K562 (cell line): ENCODE measurements at regions not wholly inside any gene's neighbourhood (a gene's known extent, or its start where the extent isn't known, plus 50 kb on each side); places are given as distances from the start of the nearest gene placed in this dataset.

Experiments used
- ATAC-seq: fragments of 200-7000 bp; cut with Tn5 transposase; 3 replicates; pipeline ENCODE4 v1.9.1; 2020; ENCODE audit warnings: moderate library complexity
- BruUV-seq: library from RNA; stranded (reverse); fragments of 400-500 nt; replicated peaks from 2 replicates; lab custom pipeline; 2021; lab: Mats Ljungman, UMichigan
- CTCF ChIA-PET: fragments of 300-600 bp; formaldehyde crosslinking; extraction: SDS; loops from one replicate; lab custom pipeline; 2021; ENCODE audit warnings: low intra/inter-chr PET ratio; lab: Yijun Ruan, JAX
- POLR2A ChIA-PET: fragments of 300-600, 350-650 bp; sonication (Branson Sonifier 250); formaldehyde crosslinking; extraction: SDS; loops from one replicate; lab custom pipeline; 2021; ENCODE audit warnings: antibody characterized with exemption, inconsistent platforms; lab: Yijun Ruan, JAX
- DNase-seq, 4 experiments: peaks; one replicate each; pipeline versions ENCODE4 v3.0.0 to v3.0.0-alpha.2; 2011 to 2018; ENCODE audit warnings: low spot score in 3 of 4, mixed read lengths in 3 of 4; ENCODE audit errors: extremely low read depth in 1 of 4
- FAIRE-seq: peaks from 2 replicates; lab custom pipeline; 2011; peaks lifted over from hg19 to GRCh38; lab: Jason Lieb, UNC
- H2AFZ ChIP-seq: 2 replicates; pipeline ENCODE4 v1.6.0; 2011; ENCODE audit warnings: low read depth, low read length, control low read depth, inconsistent platforms
- H3K27ac ChIP-seq: fragments of 200-600 bp; 3 replicates; pipeline ENCODE4 v1.8.0; 2011; ENCODE audit warnings: low read depth, mild to moderate bottlenecking, control low read depth, inconsistent platforms, low read length, moderate library complexity, mixed read lengths; ENCODE audit errors: extremely low read depth
- H3K27me3 ChIP-seq, 2 experiments: fragments of 300-600 bp in 1 of 2; 2 replicates in 1 of 2; 3 replicates in 1 of 2; pipeline versions ENCODE4 v1.6.0 to v1.8.0; 2011; ENCODE audit warnings: inconsistent platforms in 2 of 2, low read length in 2 of 2, mild to moderate bottlenecking in 1 of 2, mixed read lengths in 1 of 2, moderate library complexity in 1 of 2; ENCODE audit not compliant: control insufficient read depth in 2 of 2, insufficient read depth in 2 of 2
- H3K36me3 ChIP-seq: fragments of 300-600 bp; 3 replicates; pipeline ENCODE4 v1.8.0; 2011; ENCODE audit warnings: mild to moderate bottlenecking, low read length, inconsistent platforms; ENCODE audit not compliant: control insufficient read depth, insufficient read depth
- H3K4me1 ChIP-seq, 2 experiments: fragments of 200-600 bp in 1 of 2; replicated peaks in 1 of 2; 2 replicates in 1 of 2; 3 replicates in 1 of 2; pipeline versions ENCODE4 v1.5.1 to v1.8.0; 2011; ENCODE audit warnings: inconsistent platforms in 2 of 2, low read length in 2 of 2, mild to moderate bottlenecking in 1 of 2, mixed read lengths in 1 of 2, moderate library complexity in 1 of 2; ENCODE audit not compliant: control insufficient read depth in 2 of 2, insufficient read depth in 2 of 2
- H3K4me2 ChIP-seq: 2 replicates; pipeline ENCODE4 v1.6.1; 2011; ENCODE audit warnings: low read length, control low read depth, inconsistent platforms, mixed read lengths; ENCODE audit not compliant: insufficient read depth
- H3K4me3 ChIP-seq: fragments of 200-600 bp; sonication (generic), shearing (Covaris generic); 2 replicates; pipeline ENCODE4 v1.5.1; 2016; ENCODE audit warnings: control low read depth, inconsistent platforms
- H3K79me2 ChIP-seq: fragments of 200-600 bp; 3 replicates; pipeline ENCODE4 v1.8.0; 2011; ENCODE audit warnings: low read length, inconsistent platforms; ENCODE audit not compliant: control insufficient read depth, insufficient read depth
- H3K9ac ChIP-seq, 2 experiments: 2 replicates each; pipeline versions ENCODE4 v1.6.0 to v1.6.1; 2011; ENCODE audit warnings: low read depth in 2 of 2, low read length in 2 of 2, control low read depth in 1 of 2, inconsistent platforms in 1 of 2, mild to moderate bottlenecking in 1 of 2, mixed read lengths in 1 of 2; ENCODE audit not compliant: insufficient read depth in 1 of 2
- H3K9me1 ChIP-seq: one replicate; pipeline ENCODE4 v1.6.0; 2011; ENCODE audit warnings: inconsistent platforms, mild to moderate bottlenecking, low read length, moderate library complexity; ENCODE audit not compliant: control insufficient read depth, insufficient read depth
- H3K9me3 ChIP-seq: replicated peaks from 2 replicates; pipeline ENCODE4 v1.5.1; 2011; ENCODE audit warnings: low read depth, low read length, inconsistent platforms; ENCODE audit not compliant: control insufficient read depth, insufficient read depth
- H4K20me1 ChIP-seq: replicated peaks from 2 replicates; pipeline ENCODE4 v1.6.1; 2011; ENCODE audit warnings: low read length, inconsistent platforms, mixed read lengths; ENCODE audit not compliant: control insufficient read depth, insufficient read depth
- FUS ChIP-seq: fragments of 200-400 bp; formaldehyde crosslinking; optimal IDR thresholded peaks from 2 replicates; pipeline ENCODE3; 2017; ENCODE audit warnings: low read depth, low read length
- ID3 ChIP-seq, 2 experiments: fragments of 250-450 bp in 1 of 2; fragments of 450-650 bp in 1 of 2; sonication (Bioruptor Pico) in 1 of 2; IDR thresholded peaks; 2 replicates each; pipeline versions ENCODE4 v1.6.1 to v1.8.0; 2016 to 2021; ENCODE audit warnings: mild to moderate bottlenecking in 2 of 2, moderate library complexity in 2 of 2, missing compliant biosample characterization in 1 of 2, missing genetic modification characterization in 1 of 2
- LCOR ChIP-seq: sonication (generic); formaldehyde crosslinking; IDR thresholded peaks from 2 replicates; pipeline ENCODE4 v1.8.0; 2022; ENCODE audit warnings: mild to moderate bottlenecking, missing genetic modification reagents
- MAFK ChIP-seq: IDR thresholded peaks from 2 replicates; pipeline ENCODE4 v1.6.1; 2011; ENCODE audit warnings: low read length, improper control_type of control experiment
- PRDM10 ChIP-seq: fragments of 450-650 bp; IDR thresholded peaks from 2 replicates; pipeline ENCODE4 v1.6.1; 2018; ENCODE audit not compliant: partially characterized antibody
- PTBP1 ChIP-seq: fragments of 200-400 bp; formaldehyde crosslinking; IDR thresholded peaks from 2 replicates; pipeline ENCODE4 v1.6.1; 2017; ENCODE audit warnings: low read depth, low read length
- SIX5 ChIP-seq, 2 experiments: IDR thresholded peaks; 2 replicates each; pipeline ENCODE4 v1.6.1; 2011; ENCODE audit warnings: low read length in 2 of 2, borderline replicate concordance in 1 of 2, low read depth in 1 of 2, mild to moderate bottlenecking in 1 of 2, moderate library complexity in 1 of 2; ENCODE audit not compliant: insufficient read depth in 1 of 2
- TAF7 ChIP-seq: fragments of 450-650 bp; IDR thresholded peaks from 2 replicates; pipeline ENCODE4 v1.6.1; 2016; ENCODE audit warnings: missing genetic modification characterization, missing compliant biosample characterization
- ZKSCAN8 ChIP-seq: fragments of 200-800 bp; sonication (Bioruptor generic); IDR thresholded peaks from 2 replicates; pipeline ENCODE4 v1.6.1; 2016; ENCODE audit warnings: missing genetic modification characterization, missing compliant biosample characterization
- ZNF347 ChIP-seq: fragments of 450-650 bp; formaldehyde crosslinking; IDR thresholded peaks from 2 replicates; pipeline ENCODE4 v1.4.0; 2020; ENCODE audit warnings: low read depth, mild to moderate bottlenecking, moderate library complexity
- ZNF644 ChIP-seq: fragments of 200-800 bp; sonication (Bioruptor generic); IDR thresholded peaks from 2 replicates; pipeline ENCODE4 v1.6.1; 2016; ENCODE audit warnings: low read depth, missing genetic modification characterization, missing compliant biosample characterization
- WGBS: fragments of 100-300 bp; shearing (Covaris generic); methylation state at CpG from one replicate; pipeline ENCODE4 v1.1.6; 2016; ENCODE audit warnings: low coverage, mixed read lengths; ENCODE audit not compliant: insufficient coverage; ENCODE audit errors: missing lambda C conversion rate; 5-methylcytosine and 5-hydroxymethylcytosine counted together
- in situ Hi-C: fragments of 300-500 bp; cut with MboI; formaldehyde crosslinking; loops from 4 replicates; pipeline ENCODE4 v1.15.0; 2018; ENCODE audit warnings: inconsistent platforms, mixed read lengths
- intact Hi-C: fragments of 100-400 bp; cut with micrococcal nuclease; formaldehyde crosslinking; loops from 2 replicates; pipeline ENCODE4 v1.14.2; 2022

- ChIA-PET CTCF (no interaction called here), POLR2A (no interaction called here)
- Histone ChIP-seq H3K27me3 (no peaks in the 10 kb centered on the region), H4K20me1 (no peaks in the 10 kb centered on the region), H3K4me1 (no peaks in the 10 kb centered on the region), H3K27ac (no peak overlapping the region), H3K79me2 (no peaks in the 10 kb centered on the region), H3K4me2 (no peak overlapping the region), H3K9me1 (no peaks in the 10 kb centered on the region), H3K4me3 (no peak overlapping the region), H3K9ac (no peak overlapping the region), H2AFZ (no peak overlapping the region), H3K9me3 (no peaks in the 10 kb centered on the region), H3K36me3 (no peaks in the 10 kb centered on the region)
- no TSS peak for BruUV-seq
- DNase-seq (no peak), FAIRE-seq (no peak), ATAC-seq (no peak)
- in situ Hi-C loops = no loop called here
- TF ChIP-seq ZKSCAN8 (CRISPR knock-in tag) = no peak
- no peak for TF ChIP-seq ZNF347
- TF ChIP-seq PRDM10 = no peak
- TF ChIP-seq LCOR (CRISPR knock-in tag) = no peak
- TF ChIP-seq ZNF644 (tag) = no peak
- no peak for TF ChIP-seq SIX5 (IDR thresholded peaks at IDR 0.05; ENCODE audit: borderline replicate concordance in 1 of 2, insufficient read depth in 1 of 2, low read depth in 1 of 2, low read length in 2 of 2)
- no peak for TF ChIP-seq PTBP1
- no peak for TF ChIP-seq ID3 (CRISPR knock-in tag; IDR thresholded peaks at IDR 0.05)
- no peak for TF ChIP-seq ID3 (tag; IDR thresholded peaks at IDR 0.05)
- TF ChIP-seq FUS = no peak
- no peak for TF ChIP-seq TAF7
- TF ChIP-seq MAFK = no peak
- intact Hi-C loops = no loop called here
- 0% methylated on average over 4 of the region's 4 CpGs for WGBS
Measured at GRCh38 chr20:16678779-16679178, 51.0 kb upstream of the SNRPB2 start.
